ENCODE measurements at regions not wholly inside any gene's neighbourhood (a gene's known extent, or its start where the extent isn't known, plus 50 kb on each side); places are given as distances from the start of the nearest gene placed in this dataset.

GRCh38 chr17:13978478-13978877 is 90.8 kb upstream of the COX10 start:
- TF ChIP-seq POLR2A (IDR thresholded peaks at IDR 0.05) (no peak), CTCF (IDR thresholded peaks at IDR 0.05) (no peak)
- Histone ChIP-seq H3K27ac (no peak overlapping the region), H3K4me3 (no peak overlapping the region), H3K4me1 (no peaks in the 10 kb centered on the region), H3K27me3 (no peaks in the 10 kb centered on the region), H3K9me3 (no peaks in the 10 kb centered on the region), H3K36me3 (no peaks in the 10 kb centered on the region)
- DNase-seq, result no peak

GRCh38 chr17:13981881-13982280 is 87.4 kb upstream of the COX10 start:
- Histone ChIP-seq H3K27me3 (no peaks in the 10 kb centered on the region), H3K4me3 (no peak overlapping the region), H3K36me3 (no peaks in the 10 kb centered on the region), H3K4me1 (no peaks in the 10 kb centered on the region), H3K9me3 (no peaks in the 10 kb centered on the region), H3K27ac (no peak overlapping the region)
- DNase-seq, result no peak
- TF ChIP-seq CTCF (IDR thresholded peaks at IDR 0.05) (no peak), POLR2A (IDR thresholded peaks at IDR 0.05) (no peak)

- Histone ChIP-seq H3K9me3 (no peaks in the 10 kb centered on the region), H3K27me3 (no peaks in the 10 kb centered on the region), H3K4me3 (no peak overlapping the region), H3K27ac (no peak overlapping the region), H3K36me3 (no peaks in the 10 kb centered on the region), H3K4me1 (no peaks in the 10 kb centered on the region)
- TF ChIP-seq CTCF (IDR thresholded peaks at IDR 0.05), result no peak
- no peak for TF ChIP-seq POLR2A (IDR thresholded peaks at IDR 0.05)
- no peak for DNase-seq
These were observed 84.3 kb upstream of the COX10 start for GRCh38 chr17:13984956-13985355.

GRCh38 chr17:13986855-13987254 is 82.4 kb upstream of the COX10 start:
- no peak for DNase-seq
- Histone ChIP-seq H3K27me3 (no peaks in the 10 kb centered on the region), H3K36me3 (no peaks in the 10 kb centered on the region)

GRCh38 chr17:13989138-13989537 is 80.2 kb upstream of the COX10 start:
- Histone ChIP-seq H3K27me3 (no peaks in the 10 kb centered on the region), H3K4me1 (no peaks in the 10 kb centered on the region), H3K36me3 (no peaks in the 10 kb centered on the region), H3K4me3 (no peak overlapping the region), H3K27ac (no peak overlapping the region), H3K9me3 (no peaks in the 10 kb centered on the region)
- no peak for TF ChIP-seq POLR2A (IDR thresholded peaks at IDR 0.05)
- TF ChIP-seq CTCF (IDR thresholded peaks at IDR 0.05), result no peak
- DNase-seq, result no peak

More at GRCh38 chr17:13986855-13987254, 82.4 kb upstream of the COX10 start:
- Histone ChIP-seq H3K27ac (no peak overlapping the region), H3K9me3 (no peaks in the 10 kb centered on the region), H3K4me1 (no peaks in the 10 kb centered on the region), H3K4me3 (no peak overlapping the region)
- no peak for TF ChIP-seq CTCF (IDR thresholded peaks at IDR 0.05)
- TF ChIP-seq POLR2A (IDR thresholded peaks at IDR 0.05), result no peak

GRCh38 chr17:13993106-13993505 is 76.2 kb upstream of the COX10 start:
- H3K4me1 ChIP-seq, result no peaks in the 10 kb centered on the region

More at GRCh38 chr17:13993106-13993505, 76.2 kb upstream of the COX10 start:
- Histone ChIP-seq H3K9me3 (no peaks in the 10 kb centered on the region), H3K4me3 (no peak overlapping the region), H3K27ac (no peak overlapping the region), H3K36me3 (no peaks in the 10 kb centered on the region), H3K27me3 (no peaks in the 10 kb centered on the region)
- TF ChIP-seq CTCF (IDR thresholded peaks at IDR 0.05) (no peak), POLR2A (IDR thresholded peaks at IDR 0.05) (no peak)
- DNase-seq, result no peak
